ENCODE measurements at regions not wholly inside any gene's neighbourhood (a gene's known extent, or its start where the extent isn't known, plus 50 kb on each side); places are given as distances from the start of the nearest gene placed in this dataset.

DNA sequence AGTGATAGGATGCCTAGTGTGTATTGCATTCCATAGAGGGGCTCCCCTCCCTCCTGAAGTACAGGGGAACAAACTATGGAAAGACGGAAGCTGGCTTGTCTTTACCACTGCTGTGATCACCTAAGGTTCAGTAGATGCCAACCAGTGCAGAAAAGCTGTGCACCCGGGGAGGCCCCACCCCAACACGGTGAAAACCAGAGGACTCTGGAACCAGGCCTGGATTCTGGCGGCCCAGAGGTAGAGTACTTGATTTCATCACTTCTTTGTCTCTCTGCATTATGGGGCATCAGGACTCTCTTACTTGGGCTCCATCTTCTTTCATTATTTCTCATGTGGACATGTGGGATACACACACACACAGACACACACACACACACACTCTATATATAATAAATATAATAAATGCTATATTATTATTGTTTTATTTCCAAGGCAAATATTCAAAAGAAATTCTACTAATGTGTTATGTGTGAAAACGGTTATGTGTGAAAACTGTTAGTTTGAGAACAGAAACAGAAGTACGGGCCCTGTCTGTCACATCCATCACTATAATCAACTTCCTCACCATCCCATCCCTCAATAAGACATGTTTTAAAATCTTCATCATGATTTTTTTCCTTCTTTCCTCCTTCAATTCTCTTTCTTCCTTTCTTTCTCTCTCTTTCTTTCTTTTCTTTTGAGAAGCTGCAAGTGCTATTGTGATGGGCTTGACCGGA lies 152.4 kb upstream of the CMC1 start:
- no peak for DNase-seq (ENCODE audit: low read depth)

DNA sequence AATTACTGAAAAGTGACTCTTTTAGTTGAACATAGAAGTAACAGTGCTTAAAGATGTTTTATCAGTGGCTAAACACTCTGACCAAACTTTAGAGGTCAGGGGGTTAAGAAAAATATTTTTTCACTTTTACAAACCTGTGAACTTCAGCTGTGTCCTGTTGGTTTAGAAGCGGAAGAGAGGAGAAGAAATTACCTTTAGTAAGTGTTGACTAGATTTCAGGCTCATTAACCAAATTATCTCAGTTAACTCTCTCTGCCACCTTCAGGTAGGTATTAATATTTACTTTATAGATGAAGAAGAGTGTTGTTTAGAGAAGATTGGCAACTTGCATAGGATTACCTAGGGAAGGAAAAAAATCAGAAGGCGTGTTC lies 151.9 kb upstream of the CMC1 start:
- no peak for DNase-seq (ENCODE audit: low read depth)

DNA sequence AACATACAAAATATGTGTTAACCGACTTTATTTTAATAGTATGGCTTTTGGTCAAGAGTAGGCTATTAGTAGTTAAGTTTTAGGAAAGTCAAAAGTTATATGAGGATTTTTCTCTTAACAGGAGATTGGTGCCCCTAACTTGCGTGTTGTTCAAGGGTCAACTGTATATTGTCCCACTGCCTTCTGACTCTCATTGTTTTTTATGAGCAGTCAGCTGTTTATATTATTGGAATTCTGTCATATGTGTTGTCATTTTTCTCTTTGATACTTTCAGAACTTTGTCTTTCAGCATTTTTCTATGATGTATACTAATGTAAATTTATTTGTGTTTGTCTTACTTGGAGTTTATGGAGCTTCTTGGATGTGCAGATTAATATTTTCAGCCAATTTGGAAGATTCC lies 142.1 kb upstream of the CMC1 start:
- no peak for DNase-seq (ENCODE audit: low read depth)

DNA sequence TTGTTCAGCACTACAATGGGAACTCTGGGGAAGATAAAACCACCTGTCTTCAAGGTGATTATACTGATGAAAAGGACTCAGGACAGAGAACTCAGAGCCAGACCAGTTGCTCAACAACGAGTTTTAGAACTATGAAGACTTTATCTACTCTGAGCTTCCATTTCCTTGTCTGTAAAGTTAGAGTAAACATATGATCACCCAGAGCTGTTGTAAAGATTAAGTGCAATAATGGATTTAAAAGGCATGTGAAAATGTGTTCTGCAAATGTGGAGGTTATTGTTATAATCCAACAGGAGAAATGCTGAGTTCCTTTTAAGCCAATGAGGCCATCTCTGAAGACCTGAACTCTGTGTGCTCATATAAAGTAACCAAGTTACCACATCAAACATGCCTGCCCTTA lies 139.7 kb upstream of the CMC1 start:
- DNase-seq (ENCODE audit: low read depth) = no peak

DNA sequence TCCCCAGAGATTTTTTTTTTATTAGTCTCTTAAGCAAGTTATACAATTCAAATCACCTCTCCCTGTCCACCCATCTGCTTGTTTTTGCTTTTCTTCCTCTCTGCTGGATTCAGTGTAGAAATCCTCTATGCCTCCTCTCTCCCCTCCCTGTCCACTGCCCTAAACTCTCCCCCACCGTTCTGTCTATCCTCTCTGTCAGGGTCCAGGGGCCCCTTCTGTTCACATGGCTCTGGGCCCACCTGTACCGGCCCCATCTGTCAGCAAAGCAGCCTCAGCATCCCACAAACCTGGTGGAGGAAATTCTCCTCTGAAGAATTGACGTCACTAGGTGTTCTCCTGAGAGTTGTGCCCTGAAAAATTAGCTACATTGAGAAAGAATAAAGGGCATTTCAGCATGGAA lies 137.6 kb upstream of the CMC1 start:
- DNase-seq (ENCODE audit: low read depth) = no peak

DNA sequence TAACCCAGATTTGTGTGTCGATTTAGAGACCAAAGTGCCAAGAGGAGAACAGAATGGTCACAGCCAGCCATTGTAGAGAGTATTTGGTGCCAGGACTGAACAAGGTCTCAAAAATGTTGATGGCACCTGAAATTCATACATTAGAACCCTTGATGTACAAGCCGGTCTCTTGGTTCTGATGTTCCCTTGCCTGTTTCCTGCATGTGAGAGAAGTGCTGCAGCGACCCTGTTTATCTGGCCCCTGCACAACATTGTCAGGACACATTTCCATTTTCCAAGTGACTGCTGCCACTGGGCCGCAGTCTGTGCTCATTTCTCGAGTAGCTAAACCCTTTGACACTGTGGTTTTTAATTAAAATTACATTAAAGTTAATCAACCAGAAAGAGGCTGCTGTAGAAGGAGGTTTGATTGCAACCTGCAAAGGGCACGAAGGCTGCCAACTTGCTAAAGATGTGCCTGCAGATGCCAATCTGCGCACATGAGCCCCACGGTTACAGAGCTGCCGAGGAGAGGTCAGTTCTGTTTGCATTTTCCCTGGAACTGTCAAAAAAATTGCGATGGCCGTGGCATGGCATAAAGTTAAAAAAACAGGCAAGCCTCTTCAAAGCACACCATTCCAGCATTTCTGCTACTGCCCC lies 136.4 kb upstream of the CMC1 start:
- no peak for DNase-seq (ENCODE audit: low read depth)

DNA sequence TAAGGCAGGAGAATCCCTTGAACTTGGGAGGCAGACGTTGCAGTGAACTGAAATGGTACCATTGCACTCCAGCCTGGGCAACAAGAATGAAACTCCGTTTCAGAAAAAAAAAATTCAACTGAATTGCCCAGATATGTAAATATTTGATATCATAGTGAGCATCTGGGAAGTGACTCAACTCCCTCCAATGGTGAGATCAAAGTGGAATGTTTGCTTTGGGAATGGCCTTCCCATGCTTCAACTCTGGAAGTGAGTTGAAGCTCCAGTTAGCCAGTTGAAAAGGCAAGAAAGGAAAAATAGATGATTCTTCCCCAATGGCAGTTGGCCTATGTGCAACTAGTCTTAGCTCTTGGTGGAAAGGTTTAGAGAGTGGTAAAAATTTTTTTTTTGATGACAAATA lies 131.6 kb upstream of the CMC1 start:
- no peak for DNase-seq (ENCODE audit: low read depth)

DNA sequence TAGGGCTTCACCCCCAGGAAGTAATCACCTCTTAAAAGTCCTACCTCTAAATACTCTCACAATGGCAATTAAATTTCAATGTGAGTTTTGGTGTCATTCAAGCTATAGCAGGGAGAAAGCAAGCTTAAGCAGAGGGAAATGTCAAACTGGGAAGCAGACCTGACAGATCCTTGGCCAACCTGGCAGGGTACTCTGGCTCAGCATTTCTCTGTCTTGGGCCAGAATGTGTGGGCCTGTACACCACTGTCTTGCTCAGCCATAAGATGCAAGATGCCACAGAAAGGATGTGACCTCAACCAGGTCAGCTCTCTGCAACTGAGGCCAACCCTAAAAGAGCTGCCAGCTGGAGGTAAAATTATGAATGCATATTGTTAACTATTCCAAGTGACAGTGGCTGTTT lies 130.6 kb upstream of the CMC1 start:
- no peak for DNase-seq (ENCODE audit: low read depth)

DNA sequence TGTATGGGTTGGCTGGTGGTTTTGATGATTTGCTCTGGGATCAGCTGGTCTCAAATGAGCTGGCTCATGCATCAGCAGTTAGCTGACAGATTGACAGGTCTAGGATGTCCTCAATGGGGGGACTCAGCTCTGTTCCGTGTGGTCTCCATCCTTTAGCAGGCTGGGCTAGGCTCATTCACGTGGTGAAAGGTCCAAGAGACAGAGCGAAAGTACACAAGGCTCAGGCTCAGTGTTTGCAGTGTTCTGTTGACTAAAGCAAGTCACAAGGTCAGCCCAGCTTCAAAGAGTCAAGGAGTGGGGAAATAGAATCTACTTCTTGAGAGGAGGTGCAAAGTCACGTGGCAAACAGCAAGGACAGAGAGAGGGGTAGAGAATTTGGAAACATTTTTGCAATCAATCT lies 126.5 kb upstream of the CMC1 start:
- DNase-seq (ENCODE audit: low read depth) = no peak

DNA sequence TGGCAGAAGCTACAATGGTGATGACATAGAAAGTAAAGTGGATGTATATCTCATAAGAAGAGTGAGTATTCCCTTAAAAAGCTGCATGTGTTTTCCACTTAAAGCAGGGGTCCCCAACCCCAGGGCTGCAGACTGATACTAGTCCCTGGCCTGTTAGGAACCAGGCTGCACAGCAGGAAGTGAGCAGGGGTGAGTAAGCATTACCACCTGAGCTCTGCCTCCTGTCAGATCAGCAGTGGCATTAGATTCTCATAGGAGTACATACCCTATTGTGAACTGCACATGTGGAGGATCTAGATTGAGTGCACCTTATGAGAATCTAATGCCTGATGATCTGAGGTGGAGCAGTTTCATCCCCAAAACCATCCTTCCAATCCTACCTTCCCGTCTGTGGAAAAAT lies 126.1 kb upstream of the CMC1 start:
- DNase-seq (ENCODE audit: low read depth) = no peak

DNA sequence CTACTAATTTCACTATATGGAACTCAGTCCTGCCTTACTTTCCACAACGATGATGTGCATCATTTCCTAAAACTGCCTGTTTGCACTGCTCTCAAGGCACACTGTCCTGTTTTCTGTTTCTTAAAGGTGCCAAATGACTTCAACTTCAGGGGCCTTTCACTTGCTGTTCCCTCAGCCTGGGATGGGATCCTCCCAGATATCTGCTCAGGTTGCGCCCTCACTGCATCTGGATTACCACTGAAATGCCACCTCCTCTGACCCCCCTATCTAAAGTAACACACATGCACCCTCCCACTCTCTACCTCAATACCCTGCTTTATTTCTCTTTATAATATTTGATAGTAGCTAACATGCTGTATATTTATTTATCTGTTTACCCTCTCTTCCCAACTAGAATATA lies 123.8 kb upstream of the CMC1 start:
- no peak for DNase-seq (ENCODE audit: low read depth)

DNA sequence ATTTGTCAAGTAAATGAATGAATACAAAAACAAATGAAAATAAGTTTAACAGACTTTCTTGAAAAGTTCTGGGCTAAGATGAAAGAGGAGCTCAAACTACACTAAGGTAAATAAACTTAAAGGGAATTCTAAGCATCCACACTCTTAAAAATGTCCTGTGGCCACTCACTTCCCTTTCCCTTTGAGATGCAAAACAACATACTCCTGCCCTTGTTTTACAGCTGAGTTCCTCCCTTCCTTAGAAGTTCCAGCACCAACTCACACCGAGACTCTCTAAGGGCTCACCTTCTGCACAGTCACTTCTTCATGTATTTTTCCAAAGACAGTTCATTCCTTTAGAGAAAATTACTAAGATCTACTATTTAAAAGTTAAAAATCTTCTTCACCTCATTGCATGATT lies 123.3 kb upstream of the CMC1 start:
- DNase-seq (ENCODE audit: low read depth) = no peak

DNA sequence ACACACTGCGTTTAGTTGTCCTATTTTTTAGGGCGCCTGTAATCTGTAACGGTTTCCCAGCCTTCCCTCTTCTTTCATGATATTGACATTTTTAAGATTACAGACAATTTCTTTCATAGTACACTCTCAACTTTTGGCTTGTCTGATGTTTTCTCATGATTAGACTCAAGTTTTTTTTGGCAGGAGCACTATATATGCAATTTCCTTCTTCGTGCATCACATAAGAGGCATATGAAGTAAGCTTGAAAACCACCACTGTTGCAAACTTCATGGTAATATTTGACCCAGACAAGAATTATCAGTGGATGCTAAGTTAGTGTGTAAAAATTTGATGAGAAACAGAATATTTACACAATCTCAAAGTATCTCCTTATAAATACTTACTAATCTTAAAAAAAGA lies 119.2 kb upstream of the CMC1 start:
- peak; percentile 35 for DNase-seq (ENCODE audit: low read depth)

DNA sequence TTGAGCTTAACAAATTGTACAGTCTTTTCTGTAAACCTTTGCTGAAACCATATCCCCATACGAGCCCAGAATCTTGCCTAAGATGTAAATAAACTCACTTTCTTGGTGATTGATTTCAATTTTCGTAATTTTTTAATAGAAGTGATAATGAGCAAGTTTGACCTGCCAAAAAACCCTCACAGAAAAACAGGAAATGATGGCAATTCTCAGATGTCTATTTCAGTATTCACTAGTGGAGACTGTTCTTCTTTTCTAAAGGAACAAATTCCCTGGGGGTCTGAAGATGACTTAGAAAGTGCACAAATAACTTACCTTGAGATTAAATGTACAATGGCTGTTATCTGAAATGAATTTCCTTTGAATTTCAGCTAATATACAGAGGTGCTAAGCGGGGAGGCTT lies 116.5 kb upstream of the CMC1 start:
- no peak for DNase-seq (ENCODE audit: low read depth)

DNA sequence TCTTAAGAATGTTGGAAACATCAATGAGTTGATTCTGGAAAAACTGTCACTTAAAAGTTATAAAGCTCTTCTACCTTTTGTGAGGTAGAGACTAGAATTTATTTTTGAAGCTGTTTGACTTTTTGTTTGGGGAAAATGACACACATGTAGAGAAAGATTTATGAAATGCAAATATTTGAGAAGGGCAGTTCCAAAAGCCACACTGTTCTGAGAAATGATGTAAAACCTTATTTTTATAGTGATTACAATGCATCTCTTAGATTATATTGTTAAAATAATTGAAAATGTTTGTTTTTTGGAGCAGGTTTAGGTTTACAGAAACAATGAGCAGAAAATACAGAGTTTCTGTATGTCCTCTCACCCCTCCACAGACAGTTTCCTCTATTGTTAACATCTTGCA lies 116.1 kb upstream of the CMC1 start:
- DNase-seq (ENCODE audit: low read depth) = no peak

DNA sequence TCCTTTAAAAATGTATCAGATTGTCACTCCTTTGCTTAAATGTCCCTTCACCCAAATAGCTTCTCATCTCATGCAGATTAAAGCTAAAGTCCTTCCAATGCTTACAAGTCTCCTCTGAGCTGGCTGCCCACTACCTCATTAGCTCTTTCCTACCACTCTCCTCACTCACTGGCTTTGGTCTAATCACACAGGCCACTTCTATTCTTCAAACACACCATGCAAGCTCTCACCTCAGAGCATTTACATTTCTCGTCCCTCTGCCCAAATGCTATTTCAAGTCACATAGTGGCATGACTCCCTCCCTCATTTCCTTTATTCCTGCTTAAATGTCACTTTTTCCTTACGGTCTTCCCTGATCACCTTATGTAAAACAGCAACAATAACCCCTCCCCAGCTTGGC lies 110.6 kb upstream of the CMC1 start:
- DNase-seq (ENCODE audit: low read depth) = no peak

DNA sequence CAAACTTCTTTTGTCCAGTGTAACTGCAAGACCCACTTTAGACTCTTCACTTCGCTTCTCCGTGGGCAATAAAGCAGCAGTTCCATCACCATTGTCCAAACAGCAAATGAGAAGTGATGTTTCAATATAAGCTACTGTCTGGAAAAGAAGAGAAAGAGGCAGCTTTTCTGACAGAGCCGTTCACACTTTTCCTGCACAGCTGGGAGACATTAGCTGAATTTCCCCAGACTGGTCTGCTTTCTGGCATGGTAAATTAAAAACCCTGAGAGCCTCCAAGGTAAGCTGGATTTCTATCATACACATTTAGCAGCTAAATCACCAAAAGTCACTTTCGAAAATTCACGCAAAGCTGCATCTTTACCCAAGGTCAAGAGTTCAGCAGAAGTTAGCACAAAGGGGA lies 108.5 kb upstream of the CMC1 start:
- no peak for DNase-seq (ENCODE audit: low read depth)

DNA sequence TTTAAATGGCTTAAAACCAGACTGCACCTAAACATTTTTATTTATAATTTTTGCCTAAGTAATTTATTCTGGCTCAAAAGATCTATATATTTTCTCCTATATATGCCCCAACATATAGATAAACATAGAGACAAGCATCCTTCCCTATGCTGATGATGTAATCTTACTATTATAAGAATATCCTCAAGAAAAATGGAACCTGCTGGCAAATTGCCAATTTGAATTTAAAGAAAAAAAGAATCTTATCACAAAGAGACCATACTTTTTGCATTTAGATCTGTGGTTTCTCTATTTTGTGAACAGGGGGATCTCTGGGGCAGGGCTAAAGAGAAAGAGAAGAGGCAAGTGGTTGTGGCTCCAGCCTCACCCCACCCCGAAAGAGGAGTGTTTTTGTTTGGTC lies 107.2 kb upstream of the CMC1 start:
- DNase-seq (ENCODE audit: low read depth) = no peak

DNA sequence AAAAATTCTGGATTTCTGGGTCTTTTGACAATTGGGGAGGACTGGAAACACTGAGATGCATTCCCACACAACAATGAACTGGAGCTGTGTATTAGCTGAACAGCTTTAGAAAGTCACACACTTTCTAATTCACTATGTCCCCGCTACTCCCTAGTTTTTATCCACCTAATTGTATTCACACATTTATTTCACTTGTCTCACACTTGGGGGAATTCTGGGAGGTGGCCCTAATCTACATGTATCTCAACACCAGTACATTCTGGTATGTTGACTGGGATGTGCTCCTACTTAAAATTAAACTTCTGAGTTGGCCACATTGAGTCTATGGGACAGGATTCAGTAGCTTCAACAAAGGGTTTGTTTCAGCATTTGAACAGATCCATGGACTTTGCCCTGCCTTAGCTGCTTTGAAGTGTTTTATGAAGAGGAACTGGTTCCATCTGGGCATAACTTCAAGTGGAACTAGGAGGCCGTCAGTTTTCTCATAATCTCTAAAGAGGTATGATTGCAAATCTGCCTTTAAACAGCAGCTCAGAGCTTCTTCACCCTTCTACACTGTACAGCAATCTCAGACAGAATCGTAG lies 106.5 kb upstream of the CMC1 start:
- no peak for DNase-seq (ENCODE audit: low read depth)

DNA sequence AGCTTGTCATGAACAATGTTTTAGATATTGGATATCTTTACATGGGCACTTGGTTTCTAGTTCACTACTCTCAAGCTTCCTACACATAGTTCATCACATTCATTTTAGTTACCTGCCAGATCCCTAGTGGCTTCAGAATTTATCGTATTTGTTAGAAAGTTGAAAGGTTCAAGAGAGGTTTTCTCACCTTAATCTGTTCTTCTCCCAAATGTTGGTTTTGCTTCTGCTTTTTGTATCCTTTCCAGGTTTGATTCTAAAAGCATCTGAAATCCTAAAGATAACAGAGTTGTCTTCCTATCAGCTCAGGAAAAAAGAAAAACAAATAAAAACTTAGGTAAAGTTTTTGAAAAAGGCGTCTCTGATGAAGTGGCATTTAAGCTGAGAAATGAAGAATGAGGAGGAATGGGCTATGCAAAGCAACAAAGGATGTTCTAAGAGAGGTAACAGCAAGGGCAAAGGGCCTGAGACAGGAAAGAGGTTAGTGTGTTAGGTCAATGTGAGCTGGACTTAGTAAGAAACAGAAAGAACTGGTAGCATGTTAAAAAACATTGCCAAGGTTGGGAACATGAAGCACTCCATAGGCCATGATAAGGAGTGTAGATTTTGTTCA lies 104.7 kb upstream of the CMC1 start:
- no peak for DNase-seq (ENCODE audit: low read depth)

DNA sequence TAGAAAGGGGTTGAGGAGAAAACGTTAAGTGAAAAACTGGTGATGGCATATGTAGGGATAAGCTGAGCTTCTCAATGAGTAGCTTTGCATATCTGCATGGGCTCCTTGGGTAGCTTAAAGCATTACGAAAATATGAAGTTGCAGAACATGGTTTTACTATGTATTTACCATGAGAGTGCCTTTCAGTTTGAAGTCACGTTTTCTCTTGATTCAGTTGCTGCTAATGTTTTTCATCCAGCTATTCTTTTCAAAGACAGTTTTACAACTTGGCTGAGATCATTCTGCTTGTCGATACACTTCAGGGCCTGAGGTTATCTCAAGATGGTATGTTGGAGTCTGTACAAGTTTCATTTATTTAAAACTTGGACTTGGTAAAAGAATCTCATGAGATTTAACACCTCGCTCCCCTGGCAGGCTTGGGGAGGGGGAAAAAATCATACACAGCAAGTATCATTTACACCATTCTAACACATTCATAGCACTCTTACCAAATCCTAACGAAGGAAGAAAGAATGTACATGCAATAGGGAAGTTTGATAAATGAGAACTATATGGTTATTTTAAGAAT lies 103.3 kb upstream of the CMC1 start:
- no peak for DNase-seq (ENCODE audit: low read depth)

DNA sequence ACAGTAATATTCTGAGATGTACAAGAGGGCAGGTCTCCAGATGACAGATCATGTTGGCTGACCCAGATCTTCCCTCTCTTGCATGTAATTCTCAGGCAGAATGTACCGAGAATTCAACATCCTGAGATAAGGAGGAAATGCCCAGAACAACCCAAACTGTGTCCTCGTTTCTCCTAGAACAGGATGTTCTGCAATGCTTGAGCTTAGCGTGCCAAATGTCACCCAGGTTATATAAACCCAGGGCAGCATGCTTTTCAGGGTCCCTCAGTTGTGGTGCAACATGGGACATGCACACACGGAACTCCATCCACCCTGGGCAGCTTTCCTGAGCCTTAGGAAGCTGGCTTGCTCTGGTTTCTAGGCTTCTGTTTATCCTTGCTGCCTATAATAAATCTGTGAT lies 102.1 kb upstream of the CMC1 start:
- no peak for DNase-seq (ENCODE audit: low read depth)

DNA sequence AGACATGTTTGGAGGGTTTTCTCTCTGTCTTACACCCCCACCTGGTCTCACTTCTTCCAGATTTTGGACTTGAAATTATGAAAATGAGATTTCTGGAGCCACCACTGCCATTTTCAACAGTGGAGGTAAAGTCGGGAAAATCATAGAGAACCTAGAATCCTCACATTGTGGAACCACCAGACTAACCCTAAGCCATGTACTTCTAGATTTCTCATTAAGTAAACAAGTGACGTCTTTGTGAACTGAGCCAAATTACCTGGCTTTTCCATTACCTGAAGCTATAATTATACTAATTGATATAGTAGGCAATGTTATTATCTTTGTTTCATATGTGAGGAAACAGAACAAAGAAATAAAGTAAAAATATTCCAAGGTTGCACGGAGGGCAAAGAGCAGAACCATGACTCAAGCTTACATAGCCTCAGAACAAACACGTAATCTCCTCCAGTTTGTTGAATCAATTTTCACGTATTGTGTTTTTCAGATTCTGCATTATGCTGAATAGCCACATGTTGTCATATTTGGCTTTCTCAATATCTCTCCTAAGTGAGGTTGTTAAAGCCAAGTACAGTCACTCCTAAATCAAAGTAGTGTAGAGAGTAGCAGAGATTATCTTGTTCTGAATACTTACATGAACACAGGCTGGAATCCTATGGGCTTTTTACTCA lies 101.3 kb upstream of the CMC1 start:
- no peak for DNase-seq (ENCODE audit: low read depth)

Data from fibroblast of the conjunctiva (primary cell).